ENCODE measurements at regions not wholly inside any gene's neighbourhood (a gene's known extent, or its start where the extent isn't known, plus 50 kb on each side); places are given as distances from the start of the nearest gene placed in this dataset.

- H3K9me3 ChIP-seq: no peaks in the 10 kb centered on the region
- ATAC-seq (no peak), DNase-seq (no peak)
- no peak overlapping the region for H3K27ac ChIP-seq
- no peaks in the 10 kb centered on the region for H3K4me1 ChIP-seq
- WGBS, 4 donors: 56 to 67% (median 60%) methylated on average over 4 of the region's 4 CpGs
- H3K4me3 ChIP-seq: no peak overlapping the region
- TF ChIP-seq, protein P1, sequence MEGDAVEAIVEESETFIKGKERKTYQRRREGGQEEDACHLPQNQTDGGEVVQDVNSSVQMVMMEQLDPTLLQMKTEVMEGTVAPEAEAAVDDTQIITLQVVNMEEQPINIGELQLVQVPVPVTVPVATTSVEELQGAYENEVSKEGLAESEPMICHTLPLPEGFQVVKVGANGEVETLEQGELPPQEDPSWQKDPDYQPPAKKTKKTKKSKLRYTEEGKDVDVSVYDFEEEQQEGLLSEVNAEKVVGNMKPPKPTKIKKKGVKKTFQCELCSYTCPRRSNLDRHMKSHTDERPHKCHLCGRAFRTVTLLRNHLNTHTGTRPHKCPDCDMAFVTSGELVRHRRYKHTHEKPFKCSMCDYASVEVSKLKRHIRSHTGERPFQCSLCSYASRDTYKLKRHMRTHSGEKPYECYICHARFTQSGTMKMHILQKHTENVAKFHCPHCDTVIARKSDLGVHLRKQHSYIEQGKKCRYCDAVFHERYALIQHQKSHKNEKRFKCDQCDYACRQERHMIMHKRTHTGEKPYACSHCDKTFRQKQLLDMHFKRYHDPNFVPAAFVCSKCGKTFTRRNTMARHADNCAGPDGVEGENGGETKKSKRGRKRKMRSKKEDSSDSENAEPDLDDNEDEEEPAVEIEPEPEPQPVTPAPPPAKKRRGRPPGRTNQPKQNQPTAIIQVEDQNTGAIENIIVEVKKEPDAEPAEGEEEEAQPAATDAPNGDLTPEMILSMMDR (IDR thresholded peaks at IDR 0.05): no peak
- no peak for TF ChIP-seq POLR2A (IDR thresholded peaks at IDR 0.05)
- intact Hi-C loops (cut with DNase I): no loop called here
- H3K36me3 ChIP-seq: no peaks in the 10 kb centered on the region
- H3K27me3 ChIP-seq: no peaks in the 10 kb centered on the region
Observed at GRCh38 chr1:165052936-165053335, 303.6 kb downstream of the LMX1A start.

- Histone ChIP-seq H3K4me3 (no peak overlapping the region), H3K4me1 (no peaks in the 10 kb centered on the region), H3K9me3 (no peaks in the 10 kb centered on the region), H3K27me3 (no peaks in the 10 kb centered on the region), H3K36me3 (no peaks in the 10 kb centered on the region), H3K27ac (no peak overlapping the region)
- DNase-seq (no peak), ATAC-seq (no peak)
- no peak for TF ChIP-seq POLR2A (IDR thresholded peaks at IDR 0.05)
- TF ChIP-seq, protein P1 (IDR thresholded peaks at IDR 0.05): no peak
- 83 to 88% (median 84%) methylated on average over 4 of the region's 4 CpGs for WGBS, 4 donors
- intact Hi-C loops (cut with DNase I): no loop called here
Observed at GRCh38 chr1:165052431-165052830, 304.1 kb downstream of the LMX1A start.

DNA sequence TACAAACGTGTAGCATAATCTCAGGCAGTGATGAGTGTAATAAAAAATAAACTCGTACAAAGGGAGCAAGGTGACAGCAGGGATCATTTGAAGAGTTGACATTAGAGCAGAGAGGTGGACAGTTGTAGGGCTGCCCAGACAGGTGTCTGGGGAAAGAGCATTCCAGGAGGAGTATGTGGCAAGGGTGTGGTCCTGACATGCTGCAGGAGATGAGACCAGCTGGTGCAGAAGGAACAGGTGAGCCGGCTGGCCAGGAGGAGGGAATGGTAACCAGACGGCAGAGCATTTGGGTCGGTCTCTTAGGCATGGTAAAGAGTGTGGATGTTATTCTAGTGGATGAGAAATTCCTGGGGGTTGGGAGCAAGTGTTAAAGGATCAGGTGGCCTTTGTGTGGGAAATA is 306.3 kb downstream of the LMX1A start:
- ATAC-seq (no peak), DNase-seq (no peak)
- H3K9me3 ChIP-seq: no peaks in the 10 kb centered on the region
- TF ChIP-seq POLR2A (IDR thresholded peaks at IDR 0.05): no peak
- TF ChIP-seq, protein P1 (IDR thresholded peaks at IDR 0.05): no peak
- intact Hi-C loops (cut with DNase I): no loop called here
- WGBS, 4 donors: 79 to 87% (median 81%) methylated on average over 5 of the region's 5 CpGs
- H3K27ac ChIP-seq: no peak overlapping the region
- no peaks in the 10 kb centered on the region for H3K36me3 ChIP-seq
- no peaks in the 10 kb centered on the region for H3K4me1 ChIP-seq
- H3K4me3 ChIP-seq: no peak overlapping the region
- H3K27me3 ChIP-seq: no peaks in the 10 kb centered on the region

- DNase-seq (no peak), ATAC-seq (no peak)
- intact Hi-C loops (cut with DNase I): no loop called here
- Histone ChIP-seq H3K27ac (no peak overlapping the region), H3K4me3 (no peak overlapping the region), H3K27me3 (no peaks in the 10 kb centered on the region), H3K9me3 (no peaks in the 10 kb centered on the region), H3K36me3 (no peaks in the 10 kb centered on the region), H3K4me1 (no peaks in the 10 kb centered on the region)
- WGBS, 4 donors: 43 to 57% (median 49%) methylated on average over 10 of the region's 10 CpGs
- TF ChIP-seq, protein P1 (IDR thresholded peaks at IDR 0.05): no peak
- no peak for TF ChIP-seq POLR2A (IDR thresholded peaks at IDR 0.05)
Observed at GRCh38 chr1:165047994-165048393, 308.5 kb downstream of the LMX1A start.

Data from heart left ventricle (tissue), 16 donors.